ENCODE measurements at regions not wholly inside any gene's neighbourhood (a gene's known extent, or its start where the extent isn't known, plus 50 kb on each side); places are given as distances from the start of the nearest gene placed in this dataset.

DNA sequence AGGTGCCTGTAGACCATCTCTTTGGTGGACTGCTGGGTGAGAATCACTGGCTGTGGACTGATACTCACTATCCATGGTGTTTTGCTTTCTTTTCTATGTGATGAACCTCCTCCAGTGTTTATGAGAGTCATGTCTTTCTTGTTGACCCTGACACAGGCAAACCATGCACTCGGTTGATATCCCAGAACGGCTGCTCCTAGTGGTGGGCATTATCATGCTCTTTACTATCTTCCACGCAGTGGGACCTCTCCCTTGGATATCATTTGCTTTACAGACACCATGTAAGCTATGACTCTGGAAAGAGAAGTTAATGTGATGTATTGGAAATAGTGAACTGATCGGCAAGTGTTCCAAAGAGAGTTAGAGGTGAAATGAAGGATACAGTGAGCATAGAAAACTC is 1455.6 kb downstream of the BRINP3 start:
- H3K4me3 ChIP-seq (ENCODE audit: low read depth in 1 of 2, low read length in 2 of 2) = no peak overlapping the region
- no peak overlapping the region for H3K4me2 ChIP-seq (ENCODE audit: insufficient read depth, low read length)
- no peak overlapping the region for H3K27ac ChIP-seq (ENCODE audit: low read length)
- no peaks in the 10 kb centered on the region for H4K20me1 ChIP-seq (ENCODE audit: insufficient read depth, low read length)
- no peak for DNase-seq
- no peak for TF ChIP-seq EZH2 (IDR thresholded peaks at IDR 0.05; ENCODE audit: borderline replicate concordance, low read depth, low read length, severe bottlenecking)
- TF ChIP-seq, protein P1, sequence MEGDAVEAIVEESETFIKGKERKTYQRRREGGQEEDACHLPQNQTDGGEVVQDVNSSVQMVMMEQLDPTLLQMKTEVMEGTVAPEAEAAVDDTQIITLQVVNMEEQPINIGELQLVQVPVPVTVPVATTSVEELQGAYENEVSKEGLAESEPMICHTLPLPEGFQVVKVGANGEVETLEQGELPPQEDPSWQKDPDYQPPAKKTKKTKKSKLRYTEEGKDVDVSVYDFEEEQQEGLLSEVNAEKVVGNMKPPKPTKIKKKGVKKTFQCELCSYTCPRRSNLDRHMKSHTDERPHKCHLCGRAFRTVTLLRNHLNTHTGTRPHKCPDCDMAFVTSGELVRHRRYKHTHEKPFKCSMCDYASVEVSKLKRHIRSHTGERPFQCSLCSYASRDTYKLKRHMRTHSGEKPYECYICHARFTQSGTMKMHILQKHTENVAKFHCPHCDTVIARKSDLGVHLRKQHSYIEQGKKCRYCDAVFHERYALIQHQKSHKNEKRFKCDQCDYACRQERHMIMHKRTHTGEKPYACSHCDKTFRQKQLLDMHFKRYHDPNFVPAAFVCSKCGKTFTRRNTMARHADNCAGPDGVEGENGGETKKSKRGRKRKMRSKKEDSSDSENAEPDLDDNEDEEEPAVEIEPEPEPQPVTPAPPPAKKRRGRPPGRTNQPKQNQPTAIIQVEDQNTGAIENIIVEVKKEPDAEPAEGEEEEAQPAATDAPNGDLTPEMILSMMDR (IDR thresholded peaks at IDR 0.05; ENCODE audit: borderline replicate concordance, extremely low read depth, low read length, poor library complexity, severe bottlenecking) = no peak
- no peaks in the 10 kb centered on the region for H3K27me3 ChIP-seq (ENCODE audit: insufficient read depth, low read length, poor library complexity)
- H3K36me3 ChIP-seq (ENCODE audit: insufficient read depth, low read length) = no peaks in the 10 kb centered on the region
- no peak overlapping the region for H3K9ac ChIP-seq (ENCODE audit: low read depth, low read length)
- H3K79me2 ChIP-seq (ENCODE audit: insufficient read depth, low read length) = no peaks in the 10 kb centered on the region
- H2AFZ ChIP-seq (ENCODE audit: low read depth, low read length) = no peak overlapping the region
- no peak for ATAC-seq (ENCODE audit: insufficient read depth, low read depth)
- no peaks in the 10 kb centered on the region for H3K4me1 ChIP-seq (ENCODE audit: insufficient read depth, low read length)
- no peaks in the 10 kb centered on the region for H3K9me3 ChIP-seq (ENCODE audit: insufficient read depth, low read length, severe bottlenecking)

DNA sequence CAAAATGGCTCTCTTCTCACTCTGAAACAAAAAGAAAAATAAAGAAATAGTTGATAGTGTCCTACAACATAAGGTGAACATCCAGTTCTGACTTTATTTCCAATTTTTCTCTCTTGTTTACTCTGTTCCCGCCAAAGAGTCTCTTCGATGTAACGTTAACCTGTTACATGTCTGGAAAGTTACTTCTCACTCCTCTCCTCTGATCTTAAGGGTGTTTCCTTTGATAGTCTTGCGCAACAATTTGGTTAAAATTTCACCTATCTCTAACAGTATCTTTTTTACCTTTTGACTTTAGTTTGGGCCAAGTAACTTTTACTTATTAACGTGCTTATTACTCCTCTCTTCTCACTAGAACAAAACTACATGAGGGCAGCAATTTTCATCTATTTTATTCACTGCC is 1450.2 kb downstream of the BRINP3 start:
- DNase-seq = no peak
- no peak overlapping the region for H3K9ac ChIP-seq (ENCODE audit: low read depth, low read length)
- no peak overlapping the region for H2AFZ ChIP-seq (ENCODE audit: low read depth, low read length)
- no peaks in the 10 kb centered on the region for H3K4me1 ChIP-seq (ENCODE audit: insufficient read depth, low read length)
- no peaks in the 10 kb centered on the region for H3K27me3 ChIP-seq (ENCODE audit: insufficient read depth, low read length, poor library complexity)
- no peaks in the 10 kb centered on the region for H4K20me1 ChIP-seq (ENCODE audit: insufficient read depth, low read length)
- TF ChIP-seq EZH2 (IDR thresholded peaks at IDR 0.05; ENCODE audit: borderline replicate concordance, low read depth, low read length, severe bottlenecking) = no peak
- no peaks in the 10 kb centered on the region for H3K36me3 ChIP-seq (ENCODE audit: insufficient read depth, low read length)
- no peak overlapping the region for H3K27ac ChIP-seq (ENCODE audit: low read length)
- no peaks in the 10 kb centered on the region for H3K79me2 ChIP-seq (ENCODE audit: insufficient read depth, low read length)
- no peaks in the 10 kb centered on the region for H3K9me3 ChIP-seq (ENCODE audit: insufficient read depth, low read length, severe bottlenecking)
- no peak overlapping the region for H3K4me2 ChIP-seq (ENCODE audit: insufficient read depth, low read length)
- ATAC-seq (ENCODE audit: insufficient read depth, low read depth) = no peak
- H3K4me3 ChIP-seq (ENCODE audit: low read depth in 1 of 2, low read length in 2 of 2) = no peak overlapping the region

GRCh38 chr1:189033169-189033568 is 1444.5 kb downstream of the BRINP3 start:
- no peaks in the 10 kb centered on the region for H3K4me1 ChIP-seq (ENCODE audit: insufficient read depth, low read length)
- H3K9me3 ChIP-seq (ENCODE audit: insufficient read depth, low read length, severe bottlenecking) = no peaks in the 10 kb centered on the region
- DNase-seq = no peak
- no peaks in the 10 kb centered on the region for H3K27me3 ChIP-seq (ENCODE audit: insufficient read depth, low read length, poor library complexity)
- H4K20me1 ChIP-seq (ENCODE audit: insufficient read depth, low read length) = no peaks in the 10 kb centered on the region
- no peak overlapping the region for H2AFZ ChIP-seq (ENCODE audit: low read depth, low read length)
- no peak overlapping the region for H3K9ac ChIP-seq (ENCODE audit: low read depth, low read length)
- no peak overlapping the region for H3K4me3 ChIP-seq (ENCODE audit: low read depth in 1 of 2, low read length in 2 of 2)
- H3K27ac ChIP-seq (ENCODE audit: low read length) = no peak overlapping the region
- H3K36me3 ChIP-seq (ENCODE audit: insufficient read depth, low read length) = no peaks in the 10 kb centered on the region
- no peak overlapping the region for H3K4me2 ChIP-seq (ENCODE audit: insufficient read depth, low read length)
- TF ChIP-seq, protein P1 (IDR thresholded peaks at IDR 0.05; ENCODE audit: borderline replicate concordance, extremely low read depth, low read length, poor library complexity, severe bottlenecking) = no peak
- no peak for ATAC-seq (ENCODE audit: insufficient read depth, low read depth)
- no peaks in the 10 kb centered on the region for H3K79me2 ChIP-seq (ENCODE audit: insufficient read depth, low read length)

- Histone ChIP-seq H3K27me3 (ENCODE audit: insufficient read depth, low read length, poor library complexity) (no peaks in the 10 kb centered on the region), H3K4me1 (ENCODE audit: insufficient read depth, low read length) (no peaks in the 10 kb centered on the region), H3K4me3 (ENCODE audit: low read depth in 1 of 2, low read length in 2 of 2) (no peak overlapping the region), H3K36me3 (ENCODE audit: insufficient read depth, low read length) (no peaks in the 10 kb centered on the region), H3K9ac (ENCODE audit: low read depth, low read length) (no peak overlapping the region), H3K9me3 (ENCODE audit: insufficient read depth, low read length, severe bottlenecking) (no peaks in the 10 kb centered on the region), H3K4me2 (ENCODE audit: insufficient read depth, low read length) (no peak overlapping the region), H4K20me1 (ENCODE audit: insufficient read depth, low read length) (no peaks in the 10 kb centered on the region), H3K79me2 (ENCODE audit: insufficient read depth, low read length) (no peaks in the 10 kb centered on the region), H3K27ac (ENCODE audit: low read length) (no peak overlapping the region), H2AFZ (ENCODE audit: low read depth, low read length) (no peak overlapping the region)
- DNase-seq = no peak
- no peak for TF ChIP-seq EZH2 (IDR thresholded peaks at IDR 0.05; ENCODE audit: borderline replicate concordance, low read depth, low read length, severe bottlenecking)
- TF ChIP-seq, protein P1 (IDR thresholded peaks at IDR 0.05; ENCODE audit: borderline replicate concordance, extremely low read depth, low read length, poor library complexity, severe bottlenecking) = no peak
- ATAC-seq (ENCODE audit: insufficient read depth, low read depth) = no peak
These were observed 1441.0 kb downstream of the BRINP3 start for GRCh38 chr1:189036628-189037027.
